CD4-positive, CD25-positive, alpha-beta regulatory T cell (primary cell): ENCODE measurements at regions not wholly inside any gene's neighbourhood (a gene's known extent, or its start where the extent isn't known, plus 50 kb on each side); places are given as distances from the start of the nearest gene placed in this dataset.

Source experiments
- ATAC-seq, 2 donors: fragments of 150-1000 bp; cut with Tn5 transposase; one replicate each; pipeline ENCODE4 v1.10.0; 2021; ENCODE audit warnings: low read depth in 2 of 2, moderate number of reproducible peaks in 2 of 2, moderate library complexity in 1 of 2
- DNase-seq, 3 donors: peaks; one replicate each; pipeline versions ENCODE4 v3.0.0 to v3.0.0-alpha.2; 2012 to 2022; ENCODE audit warnings: mixed read lengths in 1 of 3
- H3K27ac ChIP-seq: one replicate; pipeline ENCODE4 v1.7.0; 2013; ENCODE audit warnings: mild to moderate bottlenecking, low read length; ENCODE audit not compliant: insufficient read depth, poor library complexity, severe bottlenecking
- H3K27me3 ChIP-seq: one replicate; pipeline ENCODE4 v1.7.0; 2013; ENCODE audit warnings: low read length; ENCODE audit not compliant: control insufficient read depth, insufficient read depth
- H3K36me3 ChIP-seq: one replicate; pipeline ENCODE4 v1.7.0; 2013; ENCODE audit warnings: mild to moderate bottlenecking, low read length, moderate library complexity; ENCODE audit not compliant: control insufficient read depth, insufficient read depth
- H3K4me1 ChIP-seq: 2 replicates; pipeline ENCODE4 v1.7.0; 2013; ENCODE audit warnings: mild to moderate bottlenecking, low read length; ENCODE audit not compliant: insufficient read depth, control insufficient read depth, poor library complexity, severe bottlenecking
- H3K4me3 ChIP-seq: one replicate; pipeline ENCODE4 v1.7.0; 2013; ENCODE audit warnings: low read depth, mild to moderate bottlenecking, low read length, moderate library complexity
- H3K9me3 ChIP-seq, 2 experiments: 1 replicate in 1 of 2; 2 replicates in 1 of 2; pipeline ENCODE4 v1.7.0; 2013; ENCODE audit warnings: low read length in 2 of 2, mild to moderate bottlenecking in 1 of 2, moderate library complexity in 1 of 2; ENCODE audit not compliant: control insufficient read depth in 2 of 2
- H3K27ac Mint-ChIP-seq, 3 donors: one replicate each; pipeline ENCODE4 v1.8.0; 2020 to 2022; ENCODE audit warnings: mild to moderate bottlenecking in 3 of 3, mixed read lengths in 3 of 3, moderate library complexity in 2 of 3
- H3K27me3 Mint-ChIP-seq: one replicate; pipeline ENCODE4 v1.8.0; 2022; ENCODE audit warnings: mild to moderate bottlenecking, mixed read lengths
- H3K36me3 Mint-ChIP-seq: one replicate; pipeline ENCODE4 v1.8.0; 2020; ENCODE audit warnings: mixed read lengths
- H3K4me1 Mint-ChIP-seq, 4 donors: one replicate each; pipeline ENCODE4 v1.8.0; 2020 to 2022; ENCODE audit warnings: mixed read lengths in 4 of 4, mild to moderate bottlenecking in 1 of 4
- H3K4me3 Mint-ChIP-seq, 4 donors: one replicate each; pipeline ENCODE4 v1.8.0; 2020 to 2022; ENCODE audit warnings: mild to moderate bottlenecking in 4 of 4, mixed read lengths in 4 of 4, moderate library complexity in 3 of 4
- H3K9me3 Mint-ChIP-seq, 7 donors: one replicate each; pipeline ENCODE4 v1.8.0; 2020 to 2022; ENCODE audit warnings: mixed read lengths in 7 of 7, mild to moderate bottlenecking in 3 of 7, moderate library complexity in 2 of 7

DNA sequence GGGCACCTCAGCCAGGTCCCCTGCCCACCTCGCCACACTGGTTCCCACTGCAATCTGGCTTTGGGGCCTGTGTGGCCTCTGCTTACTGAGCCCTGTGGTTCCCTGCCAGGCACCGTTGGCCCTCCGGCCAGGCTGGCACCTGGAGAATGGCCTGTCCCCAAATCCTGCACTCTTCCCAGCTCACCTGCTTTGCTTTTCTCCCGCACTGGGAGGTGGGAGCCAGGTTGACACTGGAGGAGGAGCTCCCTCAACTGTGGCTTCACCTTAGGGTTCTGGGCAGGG is 97.0 kb downstream of the SCGB2B2 start:
- Histone ChIP-seq H3K9me3 (peaks cover 0 to 2% of the 10 kb centered on the region in 2 experiments), H3K36me3 (no peaks in the 10 kb centered on the region), H3K27ac (no peak overlapping the region), H3K4me3 (no peak overlapping the region), H3K27me3 (no peaks in the 10 kb centered on the region), H3K4me1 (no peaks in the 10 kb centered on the region)
- ATAC-seq (no peak), DNase-seq (no peak)
- peaks cover 0 to 6% (median 0%) of the 10 kb centered on the region in 4 donors for H3K4me1 Mint-ChIP-seq
- H3K27ac Mint-ChIP-seq, result no peak overlapping the region
- H3K4me3 Mint-ChIP-seq, result no peak overlapping the region
- peaks cover 4% of the 10 kb centered on the region for H3K27me3 Mint-ChIP-seq
- no peaks in the 10 kb centered on the region for H3K36me3 Mint-ChIP-seq
- peaks cover 0 to 6% (median 0%) of the 10 kb centered on the region in 7 donors for H3K9me3 Mint-ChIP-seq

DNA sequence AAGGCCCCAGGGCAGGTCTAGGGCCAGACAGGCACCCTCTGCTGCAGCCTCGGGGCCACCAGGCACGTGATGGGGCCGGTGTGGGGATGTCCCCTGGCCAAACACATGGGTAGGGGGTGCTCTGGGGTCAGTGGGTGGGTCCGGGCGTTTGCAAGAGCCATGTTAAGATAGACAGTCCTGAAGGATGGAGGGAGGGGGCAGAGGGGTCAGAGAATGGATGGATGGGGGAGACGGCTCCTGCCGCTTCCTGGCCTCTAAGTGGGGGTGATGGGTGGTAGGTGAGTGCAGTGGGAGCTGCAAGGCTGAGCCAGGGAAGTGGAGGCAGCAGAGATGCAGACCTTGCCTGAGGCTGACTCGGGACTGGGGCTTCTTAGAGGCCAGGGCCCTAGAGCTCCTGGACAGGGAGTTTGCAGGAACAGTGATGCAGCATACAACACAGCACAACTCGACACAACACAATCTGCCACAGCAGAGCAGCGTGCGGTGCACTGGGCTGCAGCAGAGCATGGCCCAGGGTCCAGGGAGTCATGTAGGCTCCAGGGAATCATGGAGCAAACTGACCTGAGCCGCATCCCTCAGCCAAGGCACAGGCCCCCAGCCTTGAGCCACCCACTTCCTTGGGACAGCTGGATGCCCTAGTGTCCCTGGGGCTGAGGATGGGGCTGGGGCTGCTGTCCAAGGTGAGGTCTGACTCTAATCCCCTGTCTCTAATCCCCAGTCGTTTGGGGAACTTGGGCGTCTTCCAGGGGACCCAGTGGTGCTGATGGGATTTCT is 97.5 kb downstream of the SCGB2B2 start:
- Histone ChIP-seq H3K4me3 (no peak overlapping the region), H3K9me3 (peaks cover 0 to 2% of the 10 kb centered on the region in 2 experiments), H3K27me3 (no peaks in the 10 kb centered on the region), H3K36me3 (no peaks in the 10 kb centered on the region), H3K4me1 (no peaks in the 10 kb centered on the region), H3K27ac (no peak overlapping the region)
- Mint-ChIP-seq H3K9me3 (peaks cover 0 to 6% (median 0%) of the 10 kb centered on the region in 7 donors), H3K36me3 (no peaks in the 10 kb centered on the region), H3K4me3 (no peak overlapping the region), H3K27ac (no peak overlapping the region), H3K4me1 (peaks cover 0 to 6% (median 0%) of the 10 kb centered on the region in 4 donors), H3K27me3 (peaks cover 4% of the 10 kb centered on the region)
- DNase-seq (no peak), ATAC-seq (no peak)

DNA sequence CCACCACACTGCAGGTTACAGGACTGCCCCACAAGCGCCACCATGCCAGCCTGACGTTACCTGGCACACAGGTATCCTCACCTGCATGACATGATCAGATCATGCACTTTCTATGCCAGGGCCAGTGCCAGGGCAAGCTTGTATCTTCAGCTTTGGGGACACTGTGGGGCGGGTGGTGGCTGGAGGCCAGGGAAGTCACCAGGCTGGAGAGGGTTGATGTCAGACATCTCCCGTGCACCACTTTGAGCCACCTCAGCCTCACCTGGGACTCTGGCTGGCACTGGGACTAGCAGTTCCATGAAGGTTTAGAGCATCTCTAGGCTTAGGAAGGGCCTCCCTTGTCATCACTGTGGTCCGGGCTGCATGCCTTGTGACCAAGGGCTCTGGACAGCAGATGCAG is 97.2 kb downstream of the WTIP start:
- Histone ChIP-seq H3K4me1 (no peaks in the 10 kb centered on the region), H3K27ac (no peak overlapping the region), H3K4me3 (no peak overlapping the region), H3K9me3 (no peaks in the 10 kb centered on the region), H3K27me3 (no peaks in the 10 kb centered on the region), H3K36me3 (no peaks in the 10 kb centered on the region)
- peaks cover 0 to 6% (median 1%) of the 10 kb centered on the region in 4 donors for H3K4me1 Mint-ChIP-seq
- DNase-seq (no peak), ATAC-seq (no peak)
- H3K27me3 Mint-ChIP-seq, result peaks cover 4% of the 10 kb centered on the region
- peaks cover 0 to 6% (median under 1%) of the 10 kb centered on the region in 7 donors for H3K9me3 Mint-ChIP-seq
- H3K4me3 Mint-ChIP-seq, result no peak overlapping the region
- no peaks in the 10 kb centered on the region for H3K36me3 Mint-ChIP-seq
- no peak overlapping the region for H3K27ac Mint-ChIP-seq

DNA sequence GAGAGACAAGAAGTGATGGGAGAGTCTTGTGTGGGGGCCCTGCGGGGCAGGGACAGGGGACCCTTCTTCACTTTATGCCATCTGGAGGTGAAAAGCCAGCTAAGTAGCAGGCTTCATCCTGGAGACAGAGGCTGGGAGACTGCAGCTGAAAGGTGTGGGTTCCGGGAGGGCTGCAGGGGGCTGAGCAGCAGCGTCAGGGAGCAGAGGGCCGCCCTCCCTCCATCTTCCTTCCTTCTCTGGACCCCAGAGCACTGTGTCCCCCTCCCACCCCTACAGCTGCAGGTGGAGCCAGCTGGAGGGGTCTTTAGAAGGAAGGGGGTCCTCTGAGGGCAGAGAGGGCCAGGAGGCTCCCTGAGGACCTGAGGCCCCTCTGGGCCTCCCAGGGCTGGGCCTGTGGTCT is 96.6 kb downstream of the WTIP start:
- ATAC-seq, result no peak
- H3K4me3 Mint-ChIP-seq, result no peak overlapping the region

DNA sequence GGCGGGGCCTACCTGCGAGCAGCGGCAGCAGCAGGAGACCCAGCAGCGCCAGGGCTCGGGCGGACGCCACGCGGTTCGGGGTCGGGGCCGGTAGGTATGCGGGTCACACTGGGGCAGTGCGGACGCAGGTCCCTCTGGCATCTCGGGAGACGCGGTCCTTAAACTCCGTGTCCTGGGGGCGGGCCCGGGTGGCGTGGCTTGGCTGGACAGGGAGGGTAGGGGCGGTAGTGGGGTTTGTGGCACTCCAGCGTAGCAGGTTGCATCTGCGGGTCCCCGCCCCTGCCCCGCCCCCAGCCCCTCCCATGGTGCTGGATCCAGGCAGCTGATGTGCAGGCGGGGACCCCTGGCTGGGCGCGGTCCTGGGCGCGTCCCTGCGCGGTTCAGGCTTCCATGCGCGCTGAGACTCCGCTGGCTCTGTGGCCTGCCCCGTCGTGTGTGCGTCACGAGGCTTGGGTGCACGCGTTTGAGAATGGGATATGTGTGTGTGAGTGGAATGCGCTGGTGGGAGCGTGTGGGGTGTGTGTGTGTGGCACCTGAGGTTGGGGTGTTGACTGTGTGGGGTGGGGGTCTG is 96.1 kb downstream of the WTIP start:
- Mint-ChIP-seq H3K27me3 (peaks cover 4% of the 10 kb centered on the region), H3K9me3 (peaks cover 0 to 7% (median 0%) of the 10 kb centered on the region in 7 donors), H3K27ac (no peak overlapping the region), H3K4me1 (peaks cover 0 to 6% (median 1%) of the 10 kb centered on the region in 4 donors), H3K4me3 (no peak overlapping the region), H3K36me3 (no peaks in the 10 kb centered on the region)
- ATAC-seq (no peak), DNase-seq (no peak)
- no peaks in the 10 kb centered on the region for H3K4me1 ChIP-seq
- H3K27me3 ChIP-seq, result no peaks in the 10 kb centered on the region
- H3K27ac ChIP-seq, result no peak overlapping the region
- peaks cover 0 to 2% of the 10 kb centered on the region in 2 experiments for H3K9me3 ChIP-seq
- H3K4me3 ChIP-seq, result no peak overlapping the region
- H3K36me3 ChIP-seq, result no peaks in the 10 kb centered on the region

More for the DNA sequence above, 96.6 kb downstream of the WTIP start:
- H3K4me3 ChIP-seq, result no peak overlapping the region
- no peaks in the 10 kb centered on the region for H3K4me1 ChIP-seq
- H3K27me3 ChIP-seq, result no peaks in the 10 kb centered on the region
- H3K36me3 ChIP-seq, result no peaks in the 10 kb centered on the region
- DNase-seq, result no peak
- no peak overlapping the region for H3K27ac ChIP-seq
- Mint-ChIP-seq H3K27me3 (peaks cover 4% of the 10 kb centered on the region), H3K4me1 (peaks cover 0 to 6% (median 1%) of the 10 kb centered on the region in 4 donors), H3K9me3 (peaks cover 0 to 7% (median 1%) of the 10 kb centered on the region in 7 donors), H3K36me3 (no peaks in the 10 kb centered on the region), H3K27ac (no peak overlapping the region)
- H3K9me3 ChIP-seq, result no peaks in the 10 kb centered on the region

DNA sequence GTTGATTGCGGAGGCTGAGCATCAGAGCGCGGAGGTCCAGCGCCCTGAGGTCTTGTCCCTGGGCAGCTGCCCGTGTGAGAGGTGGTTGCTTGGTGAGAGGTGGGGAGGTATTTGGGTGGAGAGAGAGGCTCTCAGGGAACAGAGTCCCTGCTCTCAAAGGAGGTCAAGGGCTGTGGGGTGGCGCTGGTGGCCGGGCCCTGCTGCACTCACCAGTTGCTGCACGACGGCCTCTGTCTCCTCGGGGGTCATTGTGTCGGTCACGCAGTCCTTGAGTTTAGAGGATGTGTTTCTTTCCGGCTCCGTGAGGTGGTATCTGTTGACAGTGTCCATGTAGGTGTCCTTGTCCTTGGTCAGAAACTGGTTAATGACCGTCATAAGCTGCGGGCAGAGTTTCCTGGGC is 95.5 kb downstream of the WTIP start:
- Histone ChIP-seq H3K27me3 (no peaks in the 10 kb centered on the region), H3K4me3 (no peak overlapping the region), H3K36me3 (no peaks in the 10 kb centered on the region), H3K4me1 (no peaks in the 10 kb centered on the region), H3K9me3 (peaks cover 0 to 2% of the 10 kb centered on the region in 2 experiments), H3K27ac (no peak overlapping the region)
- DNase-seq (no peak), ATAC-seq (no peak)
- H3K27ac Mint-ChIP-seq, result no peak overlapping the region
- peaks cover 0 to 9% (median 2%) of the 10 kb centered on the region in 7 donors for H3K9me3 Mint-ChIP-seq
- peaks cover 4% of the 10 kb centered on the region for H3K27me3 Mint-ChIP-seq
- H3K36me3 Mint-ChIP-seq, result no peaks in the 10 kb centered on the region
- H3K4me3 Mint-ChIP-seq, result no peak overlapping the region
- peaks cover 0 to 6% (median 1%) of the 10 kb centered on the region in 4 donors for H3K4me1 Mint-ChIP-seq

DNA sequence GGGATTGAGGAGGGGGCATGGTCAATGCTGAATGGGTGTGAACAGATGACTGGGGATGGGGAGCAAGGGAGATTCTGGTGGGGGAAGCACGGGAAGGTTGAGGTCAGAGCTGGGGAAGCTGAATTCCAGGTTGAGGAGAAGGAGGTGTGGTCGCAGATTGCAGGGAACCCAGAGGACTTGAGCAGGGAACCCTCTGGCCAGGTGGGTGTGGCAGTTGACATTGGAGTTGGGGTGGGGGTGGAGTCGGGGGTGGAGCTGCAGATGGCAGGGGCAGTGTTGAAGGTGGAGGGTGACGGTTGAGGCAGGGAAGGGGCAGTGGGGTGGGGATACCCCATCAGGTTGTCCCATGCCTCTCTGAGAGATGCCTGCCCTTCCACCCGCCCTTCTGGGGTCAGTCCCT is 94.7 kb downstream of the WTIP start:
- Histone ChIP-seq H3K27ac (no peak overlapping the region), H3K36me3 (no peaks in the 10 kb centered on the region), H3K9me3 (peaks cover 0 to 2% of the 10 kb centered on the region in 2 experiments), H3K27me3 (no peaks in the 10 kb centered on the region), H3K4me3 (no peak overlapping the region), H3K4me1 (no peaks in the 10 kb centered on the region)
- H3K4me3 Mint-ChIP-seq, result no peak overlapping the region
- H3K27ac Mint-ChIP-seq, result no peak overlapping the region
- peaks cover 0 to 6% (median 1%) of the 10 kb centered on the region in 4 donors for H3K4me1 Mint-ChIP-seq
- no peaks in the 10 kb centered on the region for H3K36me3 Mint-ChIP-seq
- DNase-seq, result no peak
- no peaks in the 10 kb centered on the region for H3K27me3 Mint-ChIP-seq
- H3K9me3 Mint-ChIP-seq, result peaks cover 0 to 9% (median 2%) of the 10 kb centered on the region in 7 donors
- no peak for ATAC-seq

DNA sequence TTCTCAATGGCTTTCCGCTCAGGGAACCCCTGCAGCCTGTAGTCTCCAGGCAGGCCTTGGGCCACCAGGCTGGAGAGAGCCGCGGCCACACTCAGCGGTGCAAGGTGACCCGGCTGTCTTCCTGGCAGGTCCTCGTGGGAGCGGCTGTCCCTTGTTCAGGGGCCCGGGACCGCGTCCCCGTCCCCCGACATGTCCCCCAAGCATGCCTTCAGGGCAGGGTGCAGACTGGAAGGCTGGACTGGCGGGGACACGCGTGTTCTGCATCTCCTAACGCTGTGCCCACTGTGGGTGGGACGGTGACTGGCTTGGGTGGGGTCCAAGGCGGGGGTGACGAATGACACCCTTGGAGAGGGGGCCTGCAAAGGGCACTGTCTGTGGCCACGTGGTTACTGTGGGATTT is 93.6 kb downstream of the WTIP start:
- Mint-ChIP-seq H3K4me1 (peaks cover 0 to 8% (median 1%) of the 10 kb centered on the region in 4 donors), H3K27ac (no peak overlapping the region), H3K4me3 (no peak overlapping the region), H3K36me3 (no peaks in the 10 kb centered on the region), H3K27me3 (no peaks in the 10 kb centered on the region), H3K9me3 (peaks cover 0 to 17% (median 8%) of the 10 kb centered on the region in 7 donors)
- ATAC-seq (no peak), DNase-seq (no peak)
- no peaks in the 10 kb centered on the region for H3K36me3 ChIP-seq
- no peak overlapping the region for H3K4me3 ChIP-seq
- no peak overlapping the region for H3K27ac ChIP-seq
- H3K27me3 ChIP-seq, result no peaks in the 10 kb centered on the region
- H3K4me1 ChIP-seq, result no peaks in the 10 kb centered on the region
- peaks cover 5 to 8% of the 10 kb centered on the region in 2 experiments for H3K9me3 ChIP-seq
